HG02970 (cell line): ENCODE measurements at regions not wholly inside any gene's neighbourhood (a gene's known extent, or its start where the extent isn't known, plus 50 kb on each side); places are given as distances from the start of the nearest gene placed in this dataset.

Source experiments
- ATAC-seq: cut with Tn5 transposase; IDR thresholded peaks from one replicate; pipeline ENCODE4 v1.9.1; 2021; ENCODE audit warnings: mild to moderate bottlenecking, moderate library complexity, moderate number of reproducible peaks; ENCODE audit not compliant: unreplicated experiment, low FRiP score

GRCh38 chr5:156147261-156147943 is 179.6 kb upstream of the SGCD start:
- no peak for ATAC-seq

- no peak for ATAC-seq
These were observed 179.0 kb upstream of the SGCD start for GRCh38 chr5:156147944-156148285.

DNA sequence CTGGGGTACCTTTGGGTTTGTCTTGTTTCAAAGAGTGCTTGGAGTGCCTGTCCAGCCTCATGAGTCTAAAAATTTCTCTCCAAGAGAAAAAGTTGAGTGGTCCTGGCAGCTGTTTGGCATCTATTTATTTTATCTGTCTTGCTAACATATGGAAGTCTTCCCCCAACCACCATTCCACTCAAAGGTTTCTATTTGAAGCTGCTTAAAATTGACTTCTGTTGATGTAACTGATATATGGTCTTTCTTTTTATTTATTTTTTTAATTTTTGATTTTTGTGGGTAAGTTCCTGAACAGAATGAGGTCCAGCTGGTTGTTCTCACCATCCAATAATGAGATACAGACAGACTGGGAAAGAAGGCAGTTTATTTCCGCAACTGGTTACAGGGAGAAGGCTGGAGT is 178.7 kb upstream of the SGCD start:
- no peak for ATAC-seq

DNA sequence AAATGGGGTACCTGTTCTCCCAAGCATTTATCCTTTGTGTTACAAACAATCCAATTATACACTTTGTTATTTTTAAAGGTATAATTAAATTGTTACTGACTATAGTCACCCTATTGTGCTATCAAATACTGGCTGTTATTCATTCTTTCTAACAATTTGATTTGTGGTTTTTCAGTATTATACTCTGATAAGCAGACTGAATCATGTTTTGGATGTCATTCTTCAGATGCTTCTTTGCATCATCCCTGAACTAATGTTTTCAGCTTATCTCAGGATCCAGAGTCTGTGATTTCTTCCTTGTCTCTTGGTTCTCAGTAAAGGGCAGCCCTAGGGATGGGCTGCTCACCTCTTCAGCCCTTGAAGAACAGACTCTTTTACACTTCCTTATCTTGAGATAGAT is 177.8 kb upstream of the SGCD start:
- ATAC-seq, result no peak

DNA sequence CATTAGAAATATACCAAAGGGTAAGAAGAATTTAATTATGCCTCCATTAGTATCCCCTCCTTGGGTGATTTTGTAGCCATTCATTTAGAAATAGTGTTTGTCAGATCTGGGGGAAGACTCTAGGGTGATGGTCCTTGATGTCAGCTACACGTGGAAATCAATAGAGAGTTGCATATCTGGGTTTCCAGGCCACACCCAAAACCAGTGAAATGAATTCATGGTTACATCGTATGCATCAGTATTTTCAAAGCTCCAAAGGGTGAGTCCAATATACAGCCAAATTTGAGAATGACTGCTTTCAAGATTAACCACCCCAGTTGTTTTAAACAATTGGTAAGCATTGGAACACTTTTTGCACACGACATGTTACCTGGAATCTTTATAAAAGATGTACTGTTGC is 173.4 kb upstream of the SGCD start:
- ATAC-seq, result no peak

DNA sequence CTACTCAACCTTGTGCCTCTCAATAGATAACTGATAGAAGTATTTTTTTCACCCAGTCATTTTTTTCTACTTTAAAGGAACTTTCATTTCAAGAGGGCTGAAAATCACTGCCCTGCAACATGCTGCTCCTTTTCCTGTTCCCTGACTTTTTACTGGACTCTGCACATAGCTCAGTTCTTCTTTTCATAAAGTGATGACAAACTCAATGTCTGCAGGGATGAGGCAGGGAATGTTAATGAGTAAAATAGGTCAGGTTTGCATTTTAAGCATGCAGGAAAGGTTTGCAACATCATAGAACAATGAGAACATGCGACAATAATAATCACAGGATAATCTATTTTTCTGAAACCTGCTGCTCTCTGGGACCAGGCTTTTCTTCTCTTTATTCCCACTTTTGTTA is 172.2 kb upstream of the SGCD start:
- ATAC-seq, result no peak

DNA sequence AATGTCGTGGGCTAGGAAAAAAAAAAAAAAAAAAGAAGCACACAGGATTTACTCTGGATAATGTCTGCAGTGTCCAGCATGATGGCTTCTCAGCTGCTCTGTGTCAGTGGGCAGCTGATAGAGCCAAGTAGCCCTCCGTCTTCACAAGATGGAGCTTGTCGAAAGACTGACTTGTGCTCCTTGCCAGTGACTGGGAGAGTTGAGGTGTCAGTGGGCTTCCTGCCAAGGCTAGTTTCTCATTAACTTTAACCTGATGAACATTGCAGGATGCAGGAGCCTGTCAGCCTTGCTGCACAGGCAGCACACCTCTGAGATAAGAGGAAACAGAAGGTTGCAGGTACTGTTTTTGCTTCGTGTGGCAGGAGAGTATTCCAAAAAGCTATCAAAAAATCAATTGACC is 171.4 kb upstream of the SGCD start:
- ATAC-seq, result no peak

DNA sequence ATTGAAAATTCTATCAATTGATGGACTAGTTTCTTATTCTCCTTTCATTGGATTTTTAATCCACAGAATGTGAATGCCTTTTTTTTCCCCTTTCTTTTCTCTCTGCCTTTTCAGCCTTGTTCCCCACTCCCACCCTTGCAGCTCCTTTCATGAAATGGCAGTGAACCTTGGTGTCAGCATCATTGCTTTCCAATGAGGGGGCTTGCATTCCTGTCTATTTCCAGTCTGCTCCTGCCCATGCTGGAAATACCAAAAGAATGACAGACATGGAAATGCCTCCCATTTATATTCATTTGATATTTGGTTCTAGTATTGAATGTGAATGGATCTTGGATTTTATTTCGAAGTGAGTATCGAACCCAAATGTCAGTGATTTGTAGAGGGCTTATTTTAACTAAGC is 162.7 kb upstream of the SGCD start:
- no peak for ATAC-seq

DNA sequence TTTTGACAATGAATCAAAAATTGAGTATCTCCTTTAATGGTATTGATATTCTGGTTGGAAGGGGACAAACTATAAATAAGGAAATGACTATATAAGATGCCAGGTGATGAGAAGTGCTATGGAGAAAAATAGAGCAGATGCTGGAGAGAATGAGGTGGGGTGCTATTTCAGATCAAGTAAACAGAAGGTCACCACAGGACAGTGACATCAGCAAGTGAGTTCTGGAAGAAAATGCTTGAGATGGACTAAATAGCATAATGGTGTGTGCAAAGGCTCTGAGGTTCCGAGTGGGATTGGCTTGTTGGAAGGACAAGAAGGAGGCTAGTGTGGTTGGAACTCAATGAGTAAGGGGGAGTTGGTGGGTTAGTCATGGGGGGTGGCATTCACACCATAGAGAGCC is 157.5 kb upstream of the SGCD start:
- no peak for ATAC-seq

DNA sequence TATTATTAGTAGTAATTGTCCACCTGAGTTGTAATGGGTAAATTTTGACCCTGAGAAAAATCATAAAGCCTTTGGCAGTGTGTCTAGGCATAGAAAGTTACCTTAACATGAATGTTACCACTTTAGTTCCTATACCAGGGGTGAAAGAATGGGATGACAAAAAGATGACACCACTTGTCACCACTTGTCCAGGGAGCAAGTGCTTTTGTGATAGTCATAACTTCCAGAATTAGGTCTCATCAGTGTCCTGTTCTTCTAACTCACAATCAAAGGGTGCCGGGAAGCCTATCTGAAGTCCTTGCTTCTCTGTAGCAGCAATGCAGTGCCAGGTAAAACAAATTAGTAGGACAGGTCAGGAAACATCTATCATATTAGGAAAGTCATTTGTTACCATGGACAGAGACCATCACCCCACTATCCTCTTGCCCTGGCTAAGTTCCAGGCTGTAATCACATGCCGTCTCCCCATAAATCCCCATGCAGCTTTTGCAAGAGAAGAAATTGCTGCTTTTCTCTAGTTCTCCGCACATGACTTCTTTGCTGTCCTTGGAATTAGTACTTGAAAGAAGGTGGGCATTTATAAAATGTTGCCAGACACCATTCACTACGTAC is 156.5 kb upstream of the SGCD start:
- no peak for ATAC-seq

DNA sequence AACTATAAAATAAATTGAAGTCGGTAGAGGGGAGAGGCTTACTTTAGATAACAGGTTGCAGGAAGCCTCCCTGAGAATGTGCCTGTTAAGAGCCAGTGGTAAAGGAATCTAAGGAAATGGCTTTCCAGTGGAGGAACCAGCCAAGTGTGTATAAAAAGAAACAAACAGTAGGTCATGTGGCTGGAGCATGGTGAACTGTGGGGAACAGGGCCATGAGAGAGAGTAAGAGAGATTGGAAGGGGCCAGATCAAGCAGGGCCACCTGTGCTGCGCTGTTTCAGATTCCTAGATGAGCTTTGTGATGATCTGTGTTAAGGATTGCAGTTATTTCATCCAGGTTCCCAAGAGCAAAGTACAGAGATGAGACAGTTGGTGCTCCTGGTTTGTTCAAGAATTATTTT is 152.7 kb upstream of the SGCD start:
- ATAC-seq, result no peak

DNA sequence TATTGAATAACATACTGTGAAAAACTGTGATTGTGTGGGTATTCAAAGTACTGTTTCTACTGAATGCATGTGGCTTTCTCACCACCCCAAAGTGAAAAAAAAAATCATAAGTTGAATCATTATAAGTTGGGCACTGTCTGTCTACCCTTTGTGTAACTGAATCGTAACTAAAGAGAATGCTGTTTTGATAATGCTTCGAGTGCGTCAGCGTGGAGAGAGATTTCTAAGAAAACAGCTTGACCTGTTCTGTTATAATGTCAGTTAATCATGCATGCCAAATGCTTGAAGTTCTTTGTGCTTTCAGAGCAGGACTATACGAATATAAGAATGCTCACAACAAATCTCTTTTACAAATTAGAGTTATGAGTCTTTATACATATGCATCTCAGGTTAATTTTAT is 148.8 kb upstream of the SGCD start:
- no peak for ATAC-seq

DNA sequence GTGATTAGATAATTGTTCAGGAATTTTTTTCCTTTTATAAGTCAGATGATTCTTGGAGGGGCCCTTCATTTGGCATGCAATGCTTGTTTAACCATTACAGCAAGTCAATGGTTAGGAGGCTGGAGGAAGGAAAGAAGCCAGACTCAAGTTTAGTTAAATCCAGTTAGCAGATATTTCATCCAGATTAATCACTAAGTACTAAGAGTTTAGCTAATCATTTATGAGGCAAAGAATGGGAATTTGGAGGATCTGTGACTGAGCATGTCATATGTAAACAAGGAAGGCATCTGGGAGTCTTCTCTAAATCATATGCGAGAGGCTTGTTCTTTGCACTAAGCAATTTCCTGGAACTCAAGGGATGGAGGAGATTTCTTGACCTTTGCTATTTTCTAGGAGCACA is 145.3 kb upstream of the SGCD start:
- no peak for ATAC-seq

- ATAC-seq, result no peak
These were observed 144.6 kb upstream of the SGCD start for GRCh38 chr5:156182174-156182967.

- no peak for ATAC-seq
These were observed 140.2 kb upstream of the SGCD start for GRCh38 chr5:156186760-156187159.

DNA sequence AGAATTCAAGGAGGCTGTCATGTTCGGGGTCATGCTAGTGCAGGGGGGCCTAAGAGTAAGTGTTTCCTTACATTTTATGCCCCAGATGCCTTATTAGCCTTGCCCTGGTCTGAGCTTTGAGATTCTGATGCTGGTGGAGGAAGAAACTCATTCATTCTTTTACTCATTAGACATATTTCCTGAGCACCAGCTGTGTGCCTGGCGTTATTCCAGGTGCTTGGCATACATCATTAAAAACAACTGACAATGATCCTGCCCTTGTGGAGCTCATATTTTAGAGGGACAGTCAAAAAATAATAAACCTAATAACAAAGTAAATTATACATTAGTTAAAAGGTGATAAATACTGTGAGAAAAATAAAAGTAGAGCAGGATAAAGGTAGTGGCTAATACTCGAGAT is 138.9 kb upstream of the SGCD start:
- ATAC-seq, result no peak

DNA sequence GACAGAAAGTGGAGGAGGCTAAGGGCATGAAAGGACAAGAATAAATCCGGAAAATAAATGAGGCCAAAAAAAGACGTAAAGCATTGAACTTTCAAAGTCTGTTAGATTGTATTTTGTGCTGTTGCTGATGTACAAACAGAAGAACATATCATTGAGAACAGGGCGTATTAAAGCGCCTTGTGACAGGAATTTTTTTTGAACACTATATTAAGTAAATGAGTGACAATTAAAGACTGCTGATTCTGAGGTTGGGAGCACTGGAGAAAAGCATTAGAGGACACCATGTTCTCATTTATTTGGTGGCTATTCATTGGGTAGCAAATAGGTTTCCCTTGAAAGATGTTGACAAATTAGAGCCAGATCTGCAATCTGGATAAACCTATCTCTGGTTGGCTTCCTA is 137.3 kb upstream of the SGCD start:
- no peak for ATAC-seq

- no peak for ATAC-seq
These were observed 135.4 kb upstream of the SGCD start for GRCh38 chr5:156191547-156191946.

- no peak for ATAC-seq
These were observed 129.8 kb upstream of the SGCD start for GRCh38 chr5:156197042-156197635.

DNA sequence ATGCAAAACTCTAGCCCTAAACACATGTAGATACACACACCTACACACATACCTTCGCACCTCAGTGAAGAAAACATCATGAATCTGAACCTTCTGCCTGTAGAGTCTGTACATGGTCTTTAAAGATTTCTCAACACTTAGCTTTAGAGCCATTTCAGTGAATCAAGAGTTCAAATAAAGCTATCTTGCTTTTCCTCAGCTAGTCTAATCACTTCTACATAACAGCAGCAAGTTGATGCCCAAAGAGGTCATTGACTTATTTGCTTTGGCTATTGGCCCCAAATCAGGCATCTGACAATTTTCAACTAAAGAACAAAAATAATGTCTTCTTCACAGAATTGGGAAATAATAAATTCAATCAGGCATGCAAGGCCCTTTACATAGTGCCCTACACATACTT is 127.9 kb upstream of the SGCD start:
- ATAC-seq, result no peak

GRCh38 chr5:156200938-156201787 is 125.8 kb upstream of the SGCD start:
- no peak for ATAC-seq
